ENCODE measurements at regions not wholly inside any gene's neighbourhood (a gene's known extent, or its start where the extent isn't known, plus 50 kb on each side); places are given as distances from the start of the nearest gene placed in this dataset.

DNA sequence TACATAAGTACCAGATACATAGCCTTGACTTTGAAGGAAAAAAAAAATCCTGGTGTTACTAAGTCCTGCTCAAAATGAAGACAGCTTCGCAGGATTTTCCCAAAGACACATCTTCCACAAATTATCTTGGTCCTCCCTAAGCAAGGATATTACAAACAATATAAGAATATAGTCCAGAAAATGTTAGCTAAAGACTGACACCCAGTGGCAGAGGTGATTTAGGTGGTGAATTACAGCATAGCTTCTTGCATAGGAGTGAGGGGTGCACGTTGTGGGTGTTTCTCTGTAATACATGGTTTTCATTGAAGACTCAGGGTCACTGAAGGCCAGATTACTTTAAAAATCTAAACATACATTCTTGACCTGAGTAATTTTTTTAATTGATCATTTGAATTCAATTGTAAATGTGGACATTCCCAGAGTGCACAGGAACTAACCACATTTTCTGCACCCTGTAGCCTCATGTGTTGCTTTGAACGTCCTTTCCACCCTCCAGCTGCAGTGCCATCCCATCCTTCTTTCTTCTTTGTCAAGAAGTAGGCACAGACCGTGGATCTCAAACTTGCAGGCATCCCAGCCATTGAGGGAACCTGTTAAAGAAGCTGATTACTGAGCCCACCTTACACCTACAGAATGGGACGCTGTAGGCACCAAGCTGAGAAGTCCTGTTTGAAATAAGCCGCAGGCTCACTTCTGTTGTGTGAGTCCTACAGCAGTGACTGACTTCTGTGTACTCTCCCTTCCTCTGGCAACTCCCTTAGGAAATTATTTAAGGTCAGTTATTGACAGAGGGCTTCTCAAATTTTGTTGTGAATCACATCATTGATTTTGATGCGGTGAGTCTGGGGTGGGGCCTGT lies 102.6 kb downstream of the PERP start:
- Mint-ChIP-seq H3K4me1 (peaks cover 46% of the 10 kb centered on the region), H3K9me3 (peaks cover 2% of the 10 kb centered on the region), H3K4me3 (no peak overlapping the region), H3K27me3 (ENCODE audit: insufficient read depth) (no peaks in the 10 kb centered on the region), H3K27ac (no peak overlapping the region), H3K36me3 (ENCODE audit: low read depth) (no peaks in the 10 kb centered on the region)
- H3K9me3 ChIP-seq (ENCODE audit: control insufficient read depth, low read length), result no peaks in the 10 kb centered on the region
- H3K27me3 ChIP-seq (ENCODE audit: control insufficient read depth, insufficient read depth, low read length, poor library complexity, severe bottlenecking), result no peaks in the 10 kb centered on the region
- no peaks in the 10 kb centered on the region for H3K36me3 ChIP-seq (ENCODE audit: control insufficient read depth, insufficient read depth, low read length)
- peaks cover 11% of the 10 kb centered on the region for H3K4me1 ChIP-seq (ENCODE audit: control insufficient read depth, insufficient read depth, low read length)
- no peak overlapping the region for H3K9ac ChIP-seq (ENCODE audit: extremely low read depth, low read length, poor library complexity, severe bottlenecking)
- no peak overlapping the region for H3K27ac ChIP-seq (ENCODE audit: low read depth, low read length)
- no peak overlapping the region for H3K4me3 ChIP-seq (ENCODE audit: low read length)
- no peak for DNase-seq
- peak; percentile 75 for TF ChIP-seq CTCF (conservative IDR thresholded peaks at IDR 0.05)
- 63 to 76% methylated on average over 5 to 7 of the region's 7 CpGs for WGBS, 2 experiments (ENCODE audit: insufficient coverage in 1 of 2, insufficient read length in 1 of 2)

GRCh38 chr6:138005846-138006245 lies 101.4 kb downstream of the PERP start:
- Mint-ChIP-seq H3K9me3 (peaks cover 2% of the 10 kb centered on the region), H3K36me3 (ENCODE audit: low read depth) (no peaks in the 10 kb centered on the region), H3K4me3 (no peak overlapping the region), H3K27me3 (ENCODE audit: insufficient read depth) (no peaks in the 10 kb centered on the region), H3K27ac (no peak overlapping the region), H3K4me1 (peaks cover 46% of the 10 kb centered on the region)
- Histone ChIP-seq H3K4me1 (ENCODE audit: control insufficient read depth, insufficient read depth, low read length) (peaks cover 11% of the 10 kb centered on the region), H3K9ac (ENCODE audit: extremely low read depth, low read length, poor library complexity, severe bottlenecking) (no peak overlapping the region), H3K9me3 (ENCODE audit: control insufficient read depth, low read length) (no peaks in the 10 kb centered on the region), H3K36me3 (ENCODE audit: control insufficient read depth, insufficient read depth, low read length) (no peaks in the 10 kb centered on the region), H3K27me3 (ENCODE audit: control insufficient read depth, insufficient read depth, low read length, poor library complexity, severe bottlenecking) (no peaks in the 10 kb centered on the region), H3K27ac (ENCODE audit: low read depth, low read length) (no peak overlapping the region), H3K4me3 (ENCODE audit: low read length) (no peak overlapping the region)
- no peak for TF ChIP-seq CTCF (conservative IDR thresholded peaks at IDR 0.05)
- WGBS, 2 experiments (ENCODE audit: insufficient coverage in 1 of 2, insufficient read length in 1 of 2), result 78 to 96% methylated on average over 3 to 5 of the region's 5 CpGs
- no peak for DNase-seq

DNA sequence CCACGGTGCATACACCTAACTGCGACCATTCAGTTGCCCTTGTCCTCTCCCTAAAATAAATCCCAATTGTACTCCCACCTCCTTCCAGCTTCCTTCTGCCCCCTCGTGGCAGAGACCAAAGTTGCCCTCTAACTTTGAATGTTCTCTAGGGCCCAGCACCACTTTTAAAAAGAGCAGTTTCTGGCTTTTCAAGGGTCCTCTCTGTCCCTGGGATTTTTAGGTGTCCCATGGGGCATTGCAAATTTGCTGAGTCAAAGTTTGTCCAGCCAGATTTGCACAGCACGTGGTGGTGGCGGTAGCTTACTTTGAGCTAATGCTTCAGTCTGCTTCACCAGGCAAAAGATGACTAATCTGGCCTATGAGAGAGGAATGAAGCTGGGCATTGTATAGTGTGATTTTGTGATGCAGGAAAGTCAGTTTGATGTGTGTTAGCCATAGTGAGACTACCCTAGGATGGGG lies 100.2 kb downstream of the PERP start:
- WGBS, 2 experiments (ENCODE audit: insufficient coverage in 1 of 2, insufficient read length in 1 of 2), result 22 to 48% methylated on average over 3 to 5 of the region's 5 CpGs
- peaks cover 2% of the 10 kb centered on the region for H3K9me3 Mint-ChIP-seq
- H3K4me3 Mint-ChIP-seq, result no peak overlapping the region
- H3K4me3 ChIP-seq (ENCODE audit: low read length), result no peak overlapping the region
- H3K27me3 Mint-ChIP-seq (ENCODE audit: insufficient read depth), result no peaks in the 10 kb centered on the region
- H3K4me1 ChIP-seq (ENCODE audit: control insufficient read depth, insufficient read depth, low read length), result peaks cover 11% of the 10 kb centered on the region
- H3K36me3 ChIP-seq (ENCODE audit: control insufficient read depth, insufficient read depth, low read length), result no peaks in the 10 kb centered on the region
- no peak overlapping the region for H3K27ac Mint-ChIP-seq
- no peak overlapping the region for H3K9ac ChIP-seq (ENCODE audit: extremely low read depth, low read length, poor library complexity, severe bottlenecking)
- peak; percentile 89 for DNase-seq
- TF ChIP-seq CTCF (conservative IDR thresholded peaks at IDR 0.05), result peak; percentile 89
- peaks cover 46% of the 10 kb centered on the region for H3K4me1 Mint-ChIP-seq
- no peaks in the 10 kb centered on the region for H3K9me3 ChIP-seq (ENCODE audit: control insufficient read depth, low read length)
- no peak overlapping the region for H3K27ac ChIP-seq (ENCODE audit: low read depth, low read length)
- no peaks in the 10 kb centered on the region for H3K27me3 ChIP-seq (ENCODE audit: control insufficient read depth, insufficient read depth, low read length, poor library complexity, severe bottlenecking)
- H3K36me3 Mint-ChIP-seq (ENCODE audit: low read depth), result no peaks in the 10 kb centered on the region
